GM21723 (cell line): ENCODE measurements at regions not wholly inside any gene's neighbourhood (a gene's known extent, or its start where the extent isn't known, plus 50 kb on each side); places are given as distances from the start of the nearest gene placed in this dataset.
"Not testable (repeated sequence)": the region's sequence is repeated elsewhere in the genome, so short reads cannot be mapped to it uniquely, and the experiment has no call there.

Experiments
- ATAC-seq: cut with Tn5 transposase; IDR thresholded peaks from one replicate; pipeline ENCODE4 v1.9.1; 2021; ENCODE audit warnings: mild to moderate bottlenecking, moderate library complexity; ENCODE audit not compliant: unreplicated experiment

- ATAC-seq: no peak
These were observed 50.4 kb upstream of the RNF32 start for GRCh38 chr7:156590212-156590611.

- ATAC-seq: no peak
These were observed 50.8 kb upstream of the RNF32 start for GRCh38 chr7:156589808-156590207.

GRCh38 chr7:156585926-156586325, 54.6 kb upstream of the RNF32 start:
- ATAC-seq: no peak

- ATAC-seq: no peak
These were observed 55.4 kb upstream of the RNF32 start for GRCh38 chr7:156585025-156585648.

- ATAC-seq: no peak
These were observed 57.9 kb upstream of the RNF32 start for GRCh38 chr7:156582591-156583123.

- no peak for ATAC-seq
These were observed 60.5 kb upstream of the RNF32 start for GRCh38 chr7:156580036-156580435.

- ATAC-seq: no peak
These were observed 61.0 kb upstream of the RNF32 start for GRCh38 chr7:156579566-156579965.

- no peak for ATAC-seq
These were observed 61.6 kb upstream of the RNF32 start for GRCh38 chr7:156578978-156579430.

- ATAC-seq: no peak
These were observed 62.0 kb upstream of the RNF32 start for GRCh38 chr7:156578578-156578940.

- ATAC-seq: no peak
These were observed 62.7 kb upstream of the RNF32 start for GRCh38 chr7:156577645-156578577.

- no peak for ATAC-seq
These were observed 64.1 kb upstream of the RNF32 start for GRCh38 chr7:156576216-156577058.

GRCh38 chr7:156568258-156568657, 72.3 kb upstream of the RNF32 start:
- ATAC-seq: no peak

- no peak for ATAC-seq
These were observed 73.6 kb upstream of the RNF32 start for GRCh38 chr7:156566812-156567549.

GRCh38 chr7:156565002-156565401, 75.6 kb upstream of the RNF32 start:
- not testable (repeated sequence) for ATAC-seq

GRCh38 chr7:156560696-156561095, 79.9 kb upstream of the RNF32 start:
- no peak for ATAC-seq

- no peak for ATAC-seq
These were observed 80.5 kb upstream of the RNF32 start for GRCh38 chr7:156560075-156560474.

GRCh38 chr7:156559001-156559400, 81.6 kb upstream of the RNF32 start:
- no peak for ATAC-seq

GRCh38 chr7:156558198-156558597, 82.4 kb upstream of the RNF32 start:
- no peak for ATAC-seq

GRCh38 chr7:156556083-156556482, 84.5 kb upstream of the RNF32 start:
- ATAC-seq: no peak

- no peak for ATAC-seq
These were observed 86.1 kb upstream of the RNF32 start for GRCh38 chr7:156554488-156554887.
